ENCODE measurements at regions not wholly inside any gene's neighbourhood (a gene's known extent, or its start where the extent isn't known, plus 50 kb on each side); places are given as distances from the start of the nearest gene placed in this dataset.

DNA sequence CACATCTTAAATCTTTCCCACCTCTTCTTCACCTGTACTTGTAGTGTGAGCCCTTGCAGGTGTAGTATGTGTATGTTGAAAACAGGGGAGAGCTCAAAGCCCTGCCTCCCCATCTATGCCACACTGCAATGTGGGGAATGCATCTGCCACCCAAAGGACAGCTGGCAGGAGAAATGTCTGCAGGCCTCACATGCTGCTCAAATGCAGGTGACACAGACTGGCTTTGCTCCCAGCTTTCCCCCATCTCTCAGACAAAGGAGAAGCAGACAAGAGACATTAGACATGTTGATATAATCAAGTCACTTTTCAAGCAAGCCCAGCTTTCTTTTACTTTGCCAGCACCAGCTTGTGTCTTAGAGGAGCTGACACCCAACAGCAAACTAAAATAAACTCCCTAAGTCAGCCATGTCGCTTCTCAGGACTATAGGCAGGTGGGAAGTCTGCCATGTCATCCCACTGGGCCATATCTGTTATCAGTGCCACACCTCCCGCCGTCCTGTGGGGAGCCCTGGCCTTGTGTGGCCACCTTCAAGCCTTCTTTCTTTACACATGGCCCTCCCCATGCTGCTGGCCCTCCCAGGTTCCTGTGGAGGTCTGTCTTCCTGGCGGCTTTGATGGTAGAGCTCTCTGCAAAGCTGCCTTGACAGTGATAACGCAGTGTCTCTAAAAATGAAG lies 102.1 kb downstream of the CXCL12 start (continued):
- TF ChIP-seq CHD7 (IDR thresholded peaks at IDR 0.05; ENCODE audit: insufficient replicate concordance, low read length) (no peak), EZH2 (IDR thresholded peaks at IDR 0.05; ENCODE audit: low read depth, low read length, severe bottlenecking) (no peak), CHD2 (IDR thresholded peaks at IDR 0.05; ENCODE audit: low read length) (no peak), TEAD4 (IDR thresholded peaks at IDR 0.05; ENCODE audit: low read depth, low read length) (no peak), SP1 (IDR thresholded peaks at IDR 0.05; ENCODE audit: low read depth, low read length) (no peak), RXRA (IDR thresholded peaks at IDR 0.05; ENCODE audit: insufficient read depth, low read depth, low read length) (no peak), EGR1 (IDR thresholded peaks at IDR 0.05; ENCODE audit: borderline replicate concordance, low read depth, low read length) (no peak), NANOG (IDR thresholded peaks at IDR 0.05; ENCODE audit: insufficient read depth, low read depth, low read length, poor library complexity, severe bottlenecking) (no peak), BCL11A (IDR thresholded peaks at IDR 0.05; ENCODE audit: low read depth in 2 of 2, low read length in 2 of 2) (no peak), JUND (IDR thresholded peaks at IDR 0.05; ENCODE audit: low read length) (no peak)
- TF ChIP-seq, protein P1, sequence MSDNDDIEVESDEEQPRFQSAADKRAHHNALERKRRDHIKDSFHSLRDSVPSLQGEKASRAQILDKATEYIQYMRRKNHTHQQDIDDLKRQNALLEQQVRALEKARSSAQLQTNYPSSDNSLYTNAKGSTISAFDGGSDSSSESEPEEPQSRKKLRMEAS (IDR thresholded peaks at IDR 0.05) = no peak

All from H1 (cell line).